Kidney capillary endothelial cell (primary cell): ENCODE measurements at regions not wholly inside any gene's neighbourhood (a gene's known extent, or its start where the extent isn't known, plus 50 kb on each side); places are given as distances from the start of the nearest gene placed in this dataset.
"Not testable (repeated sequence)": the region's sequence is repeated elsewhere in the genome, so short reads cannot be mapped to it uniquely, and the experiment has no call there.

Experiments
- DNase-seq: peaks from one replicate; pipeline ENCODE4 v3.0.0-alpha.2; 2018; ENCODE audit warnings: low spot score

DNA sequence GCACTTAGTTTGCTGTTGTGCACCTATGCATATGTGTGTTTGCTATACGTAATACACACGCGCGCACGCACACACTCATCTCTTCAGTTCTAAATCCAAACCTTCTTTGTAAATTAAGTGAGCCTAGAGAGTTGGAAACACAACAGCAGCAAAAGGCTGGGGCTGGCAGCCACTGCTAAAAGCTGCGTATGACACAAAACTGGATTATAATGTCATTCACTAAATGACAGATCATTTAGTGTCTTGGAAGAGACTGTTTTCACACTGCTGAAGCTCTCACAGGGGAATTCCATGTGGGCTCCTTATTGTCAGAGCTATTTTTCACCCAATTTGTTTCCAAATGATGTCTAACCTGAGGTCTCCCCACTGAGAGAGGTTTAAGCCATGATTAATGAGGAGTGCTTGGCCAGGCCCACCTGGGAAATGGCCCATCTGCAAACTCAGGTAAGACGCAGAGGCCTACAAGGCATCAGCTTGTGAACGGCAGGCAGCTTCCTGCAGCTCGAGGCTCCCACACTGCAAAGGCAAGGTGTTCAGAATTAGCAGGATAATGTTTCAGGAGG lies 94.2 kb downstream of the OLIG3 start:
- no peak for DNase-seq

DNA sequence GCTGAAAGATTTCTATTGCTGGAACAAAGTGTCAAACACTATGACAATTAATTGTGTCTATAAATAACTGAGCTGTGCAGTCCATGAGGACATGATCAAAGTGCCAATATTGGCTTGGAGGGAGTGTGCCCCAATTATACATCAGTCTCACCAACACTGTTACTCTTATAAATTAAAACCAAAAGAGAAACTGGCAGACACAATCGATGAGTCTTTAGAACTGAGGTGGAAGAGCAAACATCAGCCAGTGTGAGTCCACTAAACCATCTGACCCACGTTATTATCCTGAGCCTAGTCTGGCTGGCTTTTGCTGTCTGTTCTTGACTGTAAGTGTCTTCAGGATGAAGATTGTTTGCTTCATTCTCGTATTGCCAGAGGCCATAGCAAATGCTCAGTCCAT lies 98.9 kb downstream of the OLIG3 start:
- no peak for DNase-seq

DNA sequence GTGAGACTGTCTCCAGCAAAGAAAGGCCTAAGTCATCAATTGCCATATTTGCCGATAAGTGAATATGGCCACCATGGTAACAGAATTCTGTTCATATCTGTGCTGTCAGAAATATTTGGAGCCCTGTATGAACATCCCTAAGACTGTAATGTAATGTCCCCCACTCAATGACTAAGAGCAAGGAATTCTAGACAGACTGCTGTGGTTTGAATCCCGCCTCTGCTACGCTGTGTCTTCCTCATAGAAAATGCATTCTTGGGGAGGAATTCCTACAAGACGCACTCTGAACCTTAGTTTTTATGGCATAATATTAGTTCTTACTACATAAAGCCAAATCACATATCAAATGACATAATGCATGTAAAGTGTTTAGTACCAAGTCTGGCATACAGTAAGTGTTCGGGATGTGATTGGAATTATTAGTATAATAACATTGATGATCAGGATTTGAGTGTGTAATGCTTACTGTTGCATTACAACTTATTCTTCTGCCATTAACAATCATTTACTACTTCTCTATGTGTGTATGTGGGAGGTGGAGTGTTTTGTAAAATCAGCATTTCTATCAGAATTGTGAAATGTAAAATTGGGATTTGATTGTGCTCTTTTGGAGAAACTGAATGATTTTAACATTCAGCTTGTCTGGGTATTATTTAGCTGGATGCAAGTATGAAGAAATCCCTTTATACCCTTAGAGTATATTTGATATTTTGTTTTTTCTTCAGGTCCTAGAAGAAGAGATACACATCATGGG lies 103.0 kb downstream of the OLIG3 start:
- no peak for DNase-seq

DNA sequence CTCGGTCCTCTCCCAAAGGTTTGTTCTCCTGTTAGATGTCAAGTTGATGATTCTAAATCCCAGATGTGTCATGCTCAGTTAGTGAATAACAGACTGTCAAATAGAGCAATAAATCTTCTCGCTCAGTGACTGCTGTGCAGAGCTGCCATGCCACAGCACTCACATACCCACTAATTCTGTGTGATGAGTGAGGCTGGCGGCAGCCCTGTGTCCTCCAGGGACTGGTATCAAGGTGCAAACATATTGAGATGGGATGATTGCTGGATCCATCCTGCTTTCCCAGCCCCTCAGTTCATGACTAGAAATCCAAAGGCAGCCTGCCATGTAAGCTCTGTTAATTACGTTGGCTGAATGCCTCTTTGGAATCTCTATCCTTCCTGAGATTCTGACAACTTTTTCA lies 103.9 kb downstream of the OLIG3 start:
- DNase-seq: no peak

DNA sequence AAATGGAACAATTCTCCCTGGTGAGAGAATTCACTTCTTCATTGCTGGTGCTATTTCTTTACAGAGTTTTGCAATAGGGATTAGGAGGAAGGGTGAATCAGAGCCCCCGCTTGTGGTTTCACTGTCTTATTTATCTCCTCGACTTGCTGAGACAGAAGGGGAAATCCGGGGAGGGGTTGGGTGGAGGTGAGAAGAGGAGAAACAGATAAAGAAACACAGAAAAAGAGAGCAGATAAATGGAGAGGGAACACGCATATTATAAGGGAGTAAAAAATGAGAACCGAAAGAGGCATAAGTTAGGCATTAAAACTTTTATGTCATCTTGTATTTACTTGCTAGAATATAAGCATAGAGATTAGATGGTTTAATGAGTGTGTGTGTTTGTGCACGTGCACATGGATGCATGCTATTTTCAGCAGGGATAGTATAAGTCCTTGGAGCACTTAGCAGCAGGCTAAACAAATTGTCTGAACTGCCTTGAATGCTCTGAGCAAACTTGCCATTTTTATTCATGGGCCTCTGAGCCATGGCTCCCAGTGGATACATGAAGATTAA lies 105.0 kb downstream of the OLIG3 start:
- no peak for DNase-seq

DNA sequence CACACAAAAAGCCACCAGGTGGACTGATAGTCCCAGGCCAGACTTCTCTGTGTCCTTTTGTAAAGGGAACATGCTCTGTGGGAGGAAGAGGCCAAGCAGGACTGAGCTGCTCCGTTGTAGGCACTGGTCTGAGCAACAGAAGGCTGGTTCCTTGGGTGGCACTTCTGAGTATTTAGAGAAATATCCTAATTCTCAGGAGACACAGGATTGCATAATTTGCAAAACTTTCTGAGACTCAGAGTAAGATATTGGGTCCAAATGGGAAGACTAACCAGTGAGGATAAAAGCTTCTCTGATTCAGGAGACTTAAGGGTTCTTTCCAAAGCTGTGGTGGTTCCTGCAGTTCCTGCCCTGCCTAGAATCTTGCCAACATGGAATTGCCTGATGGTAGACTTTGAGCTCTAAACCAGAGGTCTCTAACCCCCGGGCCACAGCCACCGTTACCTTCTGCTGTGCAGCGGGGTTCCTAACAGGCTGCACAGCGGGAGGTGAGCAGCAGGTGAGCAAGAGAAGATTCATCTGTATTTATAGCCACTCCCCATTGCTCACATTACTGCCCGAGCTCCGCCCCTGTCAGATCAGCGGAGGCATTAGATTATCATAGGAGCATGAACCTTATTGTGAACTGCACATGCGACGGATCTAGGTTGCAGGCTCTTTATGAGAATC lies 107.0 kb downstream of the OLIG3 start:
- DNase-seq: no peak

DNA sequence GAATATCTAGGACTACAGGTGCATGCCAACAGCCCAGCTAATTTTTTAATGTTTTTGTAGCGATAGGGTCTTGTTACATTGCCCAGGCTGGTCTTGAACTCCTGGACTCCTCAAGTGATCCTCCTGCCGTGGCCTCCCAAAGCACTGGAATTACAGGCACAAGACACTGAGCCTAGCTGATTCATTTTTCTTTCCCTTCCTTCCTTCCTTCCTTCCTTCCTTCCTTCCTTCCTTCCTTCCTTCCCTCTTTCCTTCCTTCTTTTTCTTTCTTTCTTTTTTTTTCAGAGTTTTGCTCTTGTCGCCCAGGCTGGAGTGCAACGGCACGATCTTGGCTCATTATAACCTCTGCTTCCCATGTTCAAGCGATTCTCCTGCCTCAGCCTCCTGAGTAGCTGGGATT lies 110.9 kb downstream of the OLIG3 start:
- not testable (repeated sequence) for DNase-seq

DNA sequence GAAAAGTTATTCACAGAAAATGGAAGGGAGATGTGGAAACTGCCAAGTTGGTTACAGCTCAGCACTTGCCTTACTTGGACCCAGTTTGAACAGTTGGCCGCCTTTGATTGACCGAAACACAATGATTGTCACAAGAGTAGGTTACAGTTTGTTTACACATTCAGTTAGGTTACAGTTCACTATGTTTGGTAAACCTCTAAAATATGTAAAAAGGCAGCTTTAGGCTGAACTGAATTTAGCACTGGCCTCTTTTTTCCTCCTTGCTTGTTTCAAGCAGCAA lies 116.2 kb downstream of the OLIG3 start:
- DNase-seq: no peak

DNA sequence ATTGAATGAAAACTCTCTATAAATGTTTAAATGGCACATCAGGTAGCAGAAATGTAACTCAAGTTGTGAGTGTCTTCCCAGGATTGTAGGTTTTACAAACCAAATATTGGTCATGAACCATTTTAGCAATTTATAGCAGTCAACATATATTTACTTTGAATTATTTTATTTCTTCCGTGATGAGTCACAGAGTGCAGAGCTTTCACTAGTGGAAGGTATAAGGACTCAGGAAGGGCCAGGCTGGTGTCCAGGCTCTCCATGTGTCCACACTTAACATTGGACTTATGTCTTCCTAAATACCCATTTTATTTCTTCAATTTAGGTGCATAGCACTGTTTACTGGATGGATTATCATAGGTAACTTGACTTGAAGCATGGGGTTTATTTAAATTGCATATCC lies 120.9 kb downstream of the OLIG3 start:
- DNase-seq: no peak

DNA sequence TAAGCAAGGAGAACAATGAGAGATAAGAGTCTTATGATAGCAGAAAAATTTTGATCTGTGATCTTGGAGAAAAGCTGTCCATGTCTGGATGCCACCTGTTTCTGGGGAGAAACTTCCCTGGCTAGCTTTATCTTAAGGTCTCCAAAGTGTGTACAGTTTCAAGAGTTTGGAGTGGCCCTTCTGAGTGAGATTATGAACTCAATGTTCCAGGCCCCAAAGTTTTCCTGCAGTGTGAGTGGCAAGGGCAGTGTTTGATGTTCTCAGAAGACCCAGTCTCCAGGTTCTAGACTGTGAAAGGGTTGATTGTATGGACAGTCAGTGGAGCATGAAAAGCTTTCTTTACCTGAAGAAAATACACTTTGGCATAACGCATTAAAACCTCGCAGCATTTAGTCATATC lies 121.7 kb downstream of the OLIG3 start:
- DNase-seq: no peak

DNA sequence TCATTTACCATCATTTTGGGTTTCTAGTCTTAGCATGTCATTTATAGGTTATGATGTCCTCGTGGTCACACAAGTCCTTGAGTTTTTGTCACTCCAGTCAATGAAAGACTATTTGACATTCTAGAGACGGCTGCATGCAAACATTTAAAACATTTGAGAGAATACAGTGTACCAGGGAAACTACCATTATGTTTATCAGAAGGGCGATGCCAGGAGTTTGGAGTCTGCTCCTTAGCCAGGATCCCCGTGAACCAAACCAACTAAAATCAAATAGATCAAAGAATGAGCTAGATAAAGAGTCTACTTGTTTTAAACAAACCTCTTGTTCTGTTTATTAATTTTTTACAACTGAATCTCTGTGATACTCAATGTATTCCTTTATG lies 122.6 kb downstream of the OLIG3 start:
- no peak for DNase-seq

DNA sequence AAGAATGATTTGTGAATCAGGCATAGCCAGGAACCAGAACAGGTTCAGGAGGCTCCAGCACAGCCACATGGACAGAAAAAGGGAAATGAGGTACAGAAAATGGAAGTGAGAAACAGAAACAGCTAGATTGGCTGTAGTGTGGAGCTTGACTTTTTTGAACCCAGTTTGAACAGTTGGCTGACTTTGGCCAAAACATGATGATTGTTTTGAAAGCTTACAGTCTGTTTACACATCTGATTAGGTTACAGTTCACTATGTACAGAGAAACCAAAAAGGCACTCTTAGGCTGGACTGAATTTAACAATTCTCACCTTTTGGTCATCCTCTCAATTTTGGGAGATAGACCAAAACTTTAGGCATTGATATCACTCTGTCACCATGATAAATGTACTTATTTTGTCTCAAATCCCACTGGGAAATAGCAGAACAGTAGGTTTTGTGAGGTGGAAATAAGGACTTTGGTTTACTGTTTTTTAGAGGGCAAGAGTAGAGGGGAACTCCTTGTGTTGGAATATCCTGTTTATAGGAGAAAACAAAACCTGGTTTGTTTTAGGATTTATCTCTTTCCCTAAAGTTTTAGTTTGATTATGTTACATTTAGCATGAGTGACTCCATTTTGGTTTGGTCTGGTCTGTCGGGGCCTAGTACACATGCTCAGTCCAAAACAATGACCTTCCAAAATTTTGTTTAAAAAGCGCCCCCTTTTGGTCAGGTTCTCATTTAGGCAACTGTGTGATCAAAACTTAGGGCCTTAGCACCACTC lies 123.1 kb downstream of the OLIG3 start:
- no peak for DNase-seq

DNA sequence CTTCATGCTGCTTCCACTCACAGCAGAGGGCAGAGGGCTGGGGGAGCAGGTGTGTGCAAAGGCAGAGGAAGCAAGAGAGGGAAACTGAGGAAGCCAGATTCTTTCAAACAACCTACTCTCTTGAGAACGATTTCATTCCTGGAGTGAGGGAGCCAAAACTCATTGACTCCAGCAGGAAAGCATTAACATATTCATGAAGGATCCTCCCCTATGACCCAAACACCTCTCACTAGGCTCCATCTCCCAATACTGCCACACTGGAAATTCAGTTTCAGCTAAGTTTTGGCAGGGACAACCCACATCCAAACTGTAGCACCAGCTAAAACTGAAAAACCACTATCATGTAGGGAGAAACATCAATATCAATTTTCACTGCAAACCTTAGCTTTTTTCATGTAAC lies 125.1 kb downstream of the OLIG3 start:
- no peak for DNase-seq

DNA sequence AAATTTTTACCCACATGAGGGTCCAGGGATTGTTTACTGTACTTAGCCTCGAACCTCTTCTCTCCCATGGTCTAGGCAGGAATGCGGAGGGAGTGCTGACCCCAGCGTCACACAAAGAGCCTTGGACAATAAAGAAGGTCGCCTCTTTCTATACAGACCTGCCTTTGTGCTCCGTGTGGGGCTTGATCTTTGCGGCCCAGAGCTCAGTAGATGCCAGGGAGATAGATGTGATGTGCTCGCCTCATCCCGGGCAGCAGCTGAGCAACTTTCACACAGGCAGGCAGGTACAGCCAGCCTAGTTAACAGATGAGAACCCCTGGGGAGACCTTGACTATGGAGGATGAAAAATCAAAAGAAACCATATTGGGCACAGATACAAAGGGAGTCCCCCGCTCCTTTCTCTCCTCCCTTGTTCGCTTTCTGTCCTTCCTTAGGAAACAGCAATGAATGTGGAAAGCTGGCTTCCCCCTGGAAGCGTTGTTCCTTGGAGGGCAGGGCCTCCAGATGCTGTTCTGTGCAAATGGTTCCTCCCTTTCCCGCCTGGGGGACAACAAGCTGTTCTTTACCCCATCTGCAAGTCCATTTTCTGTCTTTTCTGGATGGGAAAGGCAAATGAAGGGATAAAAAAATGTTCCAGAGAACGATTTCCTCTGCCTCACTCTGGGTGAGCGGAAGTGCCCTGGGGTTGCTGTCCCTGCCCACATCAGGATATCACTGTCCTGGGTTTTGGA lies 128.3 kb downstream of the OLIG3 start:
- DNase-seq: no peak

DNA sequence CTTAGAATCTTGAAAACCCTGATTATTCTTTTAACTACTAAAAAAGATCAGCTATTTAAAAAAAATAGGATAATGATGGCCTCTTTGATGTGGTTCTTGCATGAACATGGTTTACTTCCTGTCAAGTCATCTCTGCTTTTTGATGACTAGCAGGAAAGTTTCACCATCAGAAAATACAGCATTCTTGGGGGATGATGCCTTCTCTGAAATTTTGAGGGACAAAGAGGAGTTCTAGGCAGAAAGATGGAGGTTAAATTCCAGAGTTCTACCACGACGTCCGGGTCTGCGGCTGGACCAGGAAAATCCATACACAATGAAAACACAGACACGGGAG lies 130.4 kb downstream of the OLIG3 start:
- DNase-seq: no peak

DNA sequence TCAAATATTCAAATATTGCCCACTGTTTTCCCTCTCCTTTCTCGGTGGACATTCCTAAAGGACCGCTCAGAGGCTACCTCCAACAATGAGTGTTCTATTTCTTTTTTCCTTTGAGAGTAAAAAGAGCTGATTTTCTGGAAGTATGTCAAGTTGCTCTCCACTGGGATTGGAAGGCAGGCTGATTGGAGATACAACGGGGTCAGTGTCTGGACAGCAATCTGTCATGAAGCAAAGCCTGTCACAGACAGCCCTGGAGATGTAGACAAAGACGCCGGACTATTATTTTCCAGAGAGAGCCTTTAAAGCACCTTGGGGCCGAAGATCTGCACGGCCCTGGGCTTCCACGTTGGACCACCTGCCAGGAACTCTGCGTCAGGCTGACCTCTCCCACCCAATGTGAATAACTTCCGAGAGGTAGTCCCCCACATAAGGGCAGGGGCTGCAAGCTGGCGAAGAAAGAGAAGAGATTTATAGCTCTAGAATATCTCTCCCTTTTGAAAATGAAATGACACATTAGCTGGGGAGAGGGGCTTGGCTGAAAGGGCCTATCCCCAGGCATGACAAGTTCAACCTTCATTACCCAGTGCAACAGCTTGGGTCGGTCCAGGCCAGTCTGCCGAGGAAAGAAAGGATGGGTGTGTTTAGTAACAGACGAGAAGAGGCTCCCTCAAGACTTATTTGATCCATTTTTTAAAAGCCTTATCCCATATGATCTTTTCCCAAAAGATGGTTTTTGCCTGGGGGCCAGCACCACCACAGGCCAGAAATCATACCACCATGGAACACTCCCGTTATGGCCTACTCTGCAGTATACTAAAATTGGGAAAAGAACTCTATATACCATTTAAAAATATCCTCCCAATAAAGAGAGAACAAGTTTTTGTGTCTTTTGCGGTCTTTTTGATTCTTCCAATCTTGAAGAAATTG lies 131.1 kb downstream of the OLIG3 start:
- no peak for DNase-seq

DNA sequence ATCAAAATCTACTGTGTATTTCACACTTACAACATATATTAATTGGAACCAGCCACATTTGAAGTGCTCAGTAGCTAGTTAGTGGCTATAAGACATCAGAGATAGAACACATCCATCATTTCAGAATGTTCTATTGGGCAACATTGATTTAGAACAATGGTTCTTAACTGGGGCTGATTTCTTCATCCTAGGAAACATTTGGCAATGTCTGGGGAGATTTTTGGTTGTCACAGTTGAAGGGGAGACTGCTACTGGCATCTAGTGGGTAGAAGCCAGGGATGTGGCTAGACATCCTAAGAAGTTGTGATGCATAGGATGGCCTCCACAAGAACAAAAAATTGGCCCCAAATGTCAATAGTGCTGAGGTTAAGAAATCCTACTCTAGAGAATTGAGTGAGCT lies 132.5 kb downstream of the OLIG3 start:
- DNase-seq: no peak

DNA sequence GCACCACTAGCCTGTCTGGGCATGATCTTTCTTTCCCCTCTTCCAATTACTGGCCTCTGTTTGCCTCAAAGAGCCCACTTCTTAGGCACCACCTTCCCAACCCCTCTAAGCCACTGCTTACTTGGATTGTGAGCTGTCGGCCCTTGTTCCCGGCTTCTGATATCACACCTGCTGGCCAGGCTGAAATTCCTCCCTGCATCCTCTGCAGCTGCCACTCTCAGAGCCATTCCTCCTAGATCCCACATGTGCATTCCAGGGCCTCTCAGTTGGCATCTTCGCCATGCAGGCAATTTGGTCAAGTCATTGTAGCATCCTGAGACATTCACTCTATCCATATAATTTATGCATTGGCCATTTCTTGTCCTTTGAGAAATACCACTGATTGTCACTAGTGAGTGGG lies 135.9 kb downstream of the OLIG3 start:
- no peak for DNase-seq

DNA sequence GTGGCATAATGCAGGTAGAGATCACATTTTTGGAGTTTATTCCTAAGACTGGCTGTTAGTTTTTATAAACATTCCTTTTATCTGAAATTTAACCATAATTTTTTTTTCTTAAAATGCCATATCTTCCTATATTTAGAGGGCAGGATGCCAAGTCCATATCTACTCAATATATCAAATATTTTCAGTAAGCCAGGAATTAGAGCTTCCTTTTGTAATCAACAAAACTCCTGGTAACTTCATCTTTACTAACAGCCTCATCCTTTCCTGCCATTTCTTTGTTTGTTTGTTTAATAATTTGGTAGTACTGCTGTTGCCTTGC lies 136.3 kb downstream of the OLIG3 start:
- DNase-seq: no peak

DNA sequence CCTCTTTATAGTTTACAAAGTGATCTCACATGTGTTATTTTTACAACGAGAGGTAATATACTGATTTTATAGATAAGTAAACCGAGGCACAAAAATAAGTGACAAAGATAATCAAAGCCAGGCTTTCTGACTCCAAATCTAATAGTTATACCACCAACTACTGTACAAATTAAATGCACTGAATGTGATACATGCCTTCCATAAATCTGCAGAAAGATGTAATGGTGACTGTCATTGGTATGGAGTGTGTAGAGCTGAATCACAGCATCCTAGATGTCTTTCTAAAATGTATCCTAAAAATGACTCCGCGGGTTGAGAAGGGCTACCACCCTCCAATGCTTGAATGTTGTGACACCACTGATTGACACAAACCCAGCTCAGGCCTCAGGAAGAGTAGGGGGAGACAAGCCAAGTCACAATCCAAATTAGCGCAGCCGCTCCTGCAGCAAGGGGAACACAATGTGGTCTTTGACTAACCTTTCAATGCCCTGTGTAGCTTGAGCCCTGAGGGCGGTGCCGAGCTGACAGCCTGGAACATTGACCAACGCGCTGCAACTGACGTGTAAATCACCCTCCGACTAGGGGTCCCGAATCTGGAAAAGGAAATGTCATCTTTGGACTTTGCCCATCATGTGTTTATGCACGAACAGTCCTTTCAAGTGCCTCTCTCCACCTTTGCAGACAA lies 136.8 kb downstream of the OLIG3 start:
- no peak for DNase-seq
